ENCODE measurements at regions not wholly inside any gene's neighbourhood (a gene's known extent, or its start where the extent isn't known, plus 50 kb on each side); places are given as distances from the start of the nearest gene placed in this dataset.

DNA sequence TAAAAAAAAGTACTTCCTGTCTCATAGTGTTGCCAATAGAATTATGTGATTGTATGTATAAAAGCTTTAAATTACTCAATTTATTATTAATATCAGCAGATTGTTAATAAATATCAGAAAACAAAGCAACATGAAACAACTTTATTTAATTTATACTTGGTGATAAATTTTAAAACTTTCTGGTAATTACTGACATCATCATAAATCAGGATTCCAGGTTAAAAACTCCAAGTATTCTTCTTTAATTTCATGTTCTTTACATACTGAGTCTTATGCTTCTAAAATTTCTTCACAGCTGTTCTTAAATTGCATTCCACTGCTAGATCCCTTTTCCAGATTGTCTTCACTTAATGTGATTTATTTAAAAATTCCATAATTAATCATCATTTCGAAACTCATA is 1224.5 kb downstream of the PCDH18 start:
- TF ChIP-seq, protein P1, sequence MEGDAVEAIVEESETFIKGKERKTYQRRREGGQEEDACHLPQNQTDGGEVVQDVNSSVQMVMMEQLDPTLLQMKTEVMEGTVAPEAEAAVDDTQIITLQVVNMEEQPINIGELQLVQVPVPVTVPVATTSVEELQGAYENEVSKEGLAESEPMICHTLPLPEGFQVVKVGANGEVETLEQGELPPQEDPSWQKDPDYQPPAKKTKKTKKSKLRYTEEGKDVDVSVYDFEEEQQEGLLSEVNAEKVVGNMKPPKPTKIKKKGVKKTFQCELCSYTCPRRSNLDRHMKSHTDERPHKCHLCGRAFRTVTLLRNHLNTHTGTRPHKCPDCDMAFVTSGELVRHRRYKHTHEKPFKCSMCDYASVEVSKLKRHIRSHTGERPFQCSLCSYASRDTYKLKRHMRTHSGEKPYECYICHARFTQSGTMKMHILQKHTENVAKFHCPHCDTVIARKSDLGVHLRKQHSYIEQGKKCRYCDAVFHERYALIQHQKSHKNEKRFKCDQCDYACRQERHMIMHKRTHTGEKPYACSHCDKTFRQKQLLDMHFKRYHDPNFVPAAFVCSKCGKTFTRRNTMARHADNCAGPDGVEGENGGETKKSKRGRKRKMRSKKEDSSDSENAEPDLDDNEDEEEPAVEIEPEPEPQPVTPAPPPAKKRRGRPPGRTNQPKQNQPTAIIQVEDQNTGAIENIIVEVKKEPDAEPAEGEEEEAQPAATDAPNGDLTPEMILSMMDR (conservative IDR thresholded peaks at IDR 0.05; ENCODE audit: low read depth, low read length) = no peak
- TF ChIP-seq EZH2 (IDR thresholded peaks at IDR 0.05; ENCODE audit: borderline replicate concordance, low read depth, low read length, poor library complexity, severe bottlenecking) = no peak

All from A673 (cell line).